Activated T-cell treated with anti-CD3 and anti-CD28 coated beads, Interleukin-2, amount 50 U/mL, for 24 hours (primary cell): ENCODE measurements at regions not wholly inside any gene's neighbourhood (a gene's known extent, or its start where the extent isn't known, plus 50 kb on each side); places are given as distances from the start of the nearest gene placed in this dataset.
"Not testable (repeated sequence)": the region's sequence is repeated elsewhere in the genome, so short reads cannot be mapped to it uniquely, and the experiment has no call there.

Experiments
- DNase-seq: peaks from one replicate; pipeline ENCODE4 v3.0.0-alpha.2; 2020
- H3K27ac Mint-ChIP-seq: 2 replicates; pipeline ENCODE4 v1.8.0; 2020; ENCODE audit warnings: mild to moderate bottlenecking, mixed read lengths
- H3K27me3 Mint-ChIP-seq: 2 replicates; pipeline ENCODE4 v1.8.0; 2020; ENCODE audit warnings: mixed read lengths
- H3K36me3 Mint-ChIP-seq: 2 replicates; pipeline ENCODE4 v1.8.0; 2020; ENCODE audit warnings: low read depth, mixed read lengths
- H3K4me1 Mint-ChIP-seq: 2 replicates; pipeline ENCODE4 v1.8.0; 2020; ENCODE audit warnings: low read depth, mixed read lengths
- H3K4me3 Mint-ChIP-seq: 2 replicates; pipeline ENCODE4 v1.8.0; 2020; ENCODE audit warnings: mild to moderate bottlenecking, moderate library complexity, mixed read lengths
- H3K9me3 Mint-ChIP-seq: 2 replicates; pipeline ENCODE4 v1.8.0; 2020; ENCODE audit warnings: mixed read lengths

GRCh38 chr16:70014915-70015314 lies 63.8 kb downstream of the CLEC18A start:
- DNase-seq, H3K4me1 Mint-ChIP-seq, H3K9me3 Mint-ChIP-seq, H3K27me3 Mint-ChIP-seq, H3K27ac Mint-ChIP-seq, H3K4me3 Mint-ChIP-seq: not testable (repeated sequence)
- H3K36me3 Mint-ChIP-seq: peaks cover 72% of the 10 kb centered on the region

GRCh38 chr16:70016751-70017150 lies 65.6 kb downstream of the CLEC18A start:
- not testable (repeated sequence) for H3K9me3 Mint-ChIP-seq, H3K27ac Mint-ChIP-seq, H3K27me3 Mint-ChIP-seq, DNase-seq, H3K4me3 Mint-ChIP-seq, H3K4me1 Mint-ChIP-seq
- peaks cover 76% of the 10 kb centered on the region for H3K36me3 Mint-ChIP-seq

GRCh38 chr16:70018254-70018653 lies 67.1 kb downstream of the CLEC18A start:
- Mint-ChIP-seq H3K9me3 (no peaks in the 10 kb centered on the region), H3K4me3 (no peak overlapping the region), H3K4me1 (peaks cover 6% of the 10 kb centered on the region), H3K27ac (peak overlapping the region; percentile 23), H3K36me3 (peaks cover 68% of the 10 kb centered on the region), H3K27me3 (no peaks in the 10 kb centered on the region)
- no peak for DNase-seq

GRCh38 chr16:70023207-70023606 lies 72.1 kb downstream of the CLEC18A start:
- Mint-ChIP-seq H3K36me3 (peaks cover 42% of the 10 kb centered on the region), H3K4me1 (peaks cover 22% of the 10 kb centered on the region)
- not testable (repeated sequence) for H3K27me3 Mint-ChIP-seq, H3K4me3 Mint-ChIP-seq, DNase-seq, H3K27ac Mint-ChIP-seq, H3K9me3 Mint-ChIP-seq

GRCh38 chr16:70023956-70024355 lies 72.8 kb downstream of the CLEC18A start:
- H3K4me3 Mint-ChIP-seq: not testable (repeated sequence)

GRCh38 chr16:70026165-70026854 lies 75.2 kb downstream of the CLEC18A start:
- not testable (repeated sequence) for H3K27me3 Mint-ChIP-seq, H3K4me3 Mint-ChIP-seq, H3K9me3 Mint-ChIP-seq, DNase-seq
- Mint-ChIP-seq H3K4me1 (peaks cover 18% of the 10 kb centered on the region), H3K36me3 (peaks cover 49% of the 10 kb centered on the region), H3K27ac (peak overlapping the region; percentile 73)

More at GRCh38 chr16:70023956-70024355, 72.8 kb downstream of the CLEC18A start:
- not testable (repeated sequence) for H3K9me3 Mint-ChIP-seq, H3K27me3 Mint-ChIP-seq, DNase-seq, H3K27ac Mint-ChIP-seq
- peaks cover 43% of the 10 kb centered on the region for H3K36me3 Mint-ChIP-seq
- H3K4me1 Mint-ChIP-seq: peaks cover 18% of the 10 kb centered on the region

GRCh38 chr16:70032906-70033305 lies 81.2 kb upstream of the PDPR start:
- peaks cover 58% of the 10 kb centered on the region for H3K36me3 Mint-ChIP-seq
- H3K4me1 Mint-ChIP-seq, H3K4me3 Mint-ChIP-seq, H3K27me3 Mint-ChIP-seq, DNase-seq, H3K27ac Mint-ChIP-seq, H3K9me3 Mint-ChIP-seq: not testable (repeated sequence)

- not testable (repeated sequence) for DNase-seq, H3K27ac Mint-ChIP-seq, H3K27me3 Mint-ChIP-seq, H3K9me3 Mint-ChIP-seq, H3K4me1 Mint-ChIP-seq, H3K4me3 Mint-ChIP-seq
- peaks cover 52% of the 10 kb centered on the region for H3K36me3 Mint-ChIP-seq
Observed at GRCh38 chr16:70037913-70038312, 76.2 kb upstream of the PDPR start.

- H3K27ac Mint-ChIP-seq, DNase-seq, H3K9me3 Mint-ChIP-seq, H3K27me3 Mint-ChIP-seq, H3K4me3 Mint-ChIP-seq, H3K4me1 Mint-ChIP-seq: not testable (repeated sequence)
- H3K36me3 Mint-ChIP-seq: peaks cover 38% of the 10 kb centered on the region
Observed at GRCh38 chr16:70040554-70040953, 73.6 kb upstream of the PDPR start.

- not testable (repeated sequence) for H3K4me3 Mint-ChIP-seq, H3K4me1 Mint-ChIP-seq, DNase-seq, H3K27me3 Mint-ChIP-seq, H3K9me3 Mint-ChIP-seq, H3K27ac Mint-ChIP-seq
- peaks cover 37% of the 10 kb centered on the region for H3K36me3 Mint-ChIP-seq
Observed at GRCh38 chr16:70043538-70044067, 70.5 kb upstream of the PDPR start.

- not testable (repeated sequence) for H3K27ac Mint-ChIP-seq, H3K9me3 Mint-ChIP-seq, H3K4me3 Mint-ChIP-seq, H3K4me1 Mint-ChIP-seq, H3K27me3 Mint-ChIP-seq, DNase-seq
- H3K36me3 Mint-ChIP-seq: peaks cover 22% of the 10 kb centered on the region
Observed at GRCh38 chr16:70046560-70046959, 67.6 kb upstream of the PDPR start.

- not testable (repeated sequence) for H3K27ac Mint-ChIP-seq, H3K4me1 Mint-ChIP-seq, H3K9me3 Mint-ChIP-seq, DNase-seq, H3K27me3 Mint-ChIP-seq, H3K4me3 Mint-ChIP-seq
- H3K36me3 Mint-ChIP-seq: peaks cover 13% of the 10 kb centered on the region
Observed at GRCh38 chr16:70048083-70048482, 66.0 kb upstream of the PDPR start.

GRCh38 chr16:70058056-70058455 lies 56.1 kb upstream of the PDPR start:
- not testable (repeated sequence) for DNase-seq, H3K4me3 Mint-ChIP-seq, H3K4me1 Mint-ChIP-seq, H3K27ac Mint-ChIP-seq, H3K9me3 Mint-ChIP-seq, H3K27me3 Mint-ChIP-seq, H3K36me3 Mint-ChIP-seq

GRCh38 chr16:70059429-70059828 lies 54.7 kb upstream of the PDPR start:
- peaks cover 18% of the 10 kb centered on the region for H3K4me1 Mint-ChIP-seq
- H3K27me3 Mint-ChIP-seq, H3K4me3 Mint-ChIP-seq, H3K9me3 Mint-ChIP-seq, DNase-seq, H3K27ac Mint-ChIP-seq, H3K36me3 Mint-ChIP-seq: not testable (repeated sequence)

GRCh38 chr16:70060521-70061027 lies 53.6 kb upstream of the PDPR start:
- H3K9me3 Mint-ChIP-seq, H3K4me3 Mint-ChIP-seq, H3K27ac Mint-ChIP-seq, H3K27me3 Mint-ChIP-seq, DNase-seq, H3K36me3 Mint-ChIP-seq: not testable (repeated sequence)
- peaks cover 21% of the 10 kb centered on the region for H3K4me1 Mint-ChIP-seq
